ENCODE measurements at regions not wholly inside any gene's neighbourhood (a gene's known extent, or its start where the extent isn't known, plus 50 kb on each side); places are given as distances from the start of the nearest gene placed in this dataset.

GRCh38 chr12:127722611-127723010 lies 544.4 kb upstream of the TMEM132C start:
- no peak for TF ChIP-seq EP300 (IDR thresholded peaks at IDR 0.05)
- TF ChIP-seq POLR2A (IDR thresholded peaks at IDR 0.05) = no peak
- no peak for TF ChIP-seq POLR2AphosphoS5 (IDR thresholded peaks at IDR 0.05)
- TF ChIP-seq, protein P1, sequence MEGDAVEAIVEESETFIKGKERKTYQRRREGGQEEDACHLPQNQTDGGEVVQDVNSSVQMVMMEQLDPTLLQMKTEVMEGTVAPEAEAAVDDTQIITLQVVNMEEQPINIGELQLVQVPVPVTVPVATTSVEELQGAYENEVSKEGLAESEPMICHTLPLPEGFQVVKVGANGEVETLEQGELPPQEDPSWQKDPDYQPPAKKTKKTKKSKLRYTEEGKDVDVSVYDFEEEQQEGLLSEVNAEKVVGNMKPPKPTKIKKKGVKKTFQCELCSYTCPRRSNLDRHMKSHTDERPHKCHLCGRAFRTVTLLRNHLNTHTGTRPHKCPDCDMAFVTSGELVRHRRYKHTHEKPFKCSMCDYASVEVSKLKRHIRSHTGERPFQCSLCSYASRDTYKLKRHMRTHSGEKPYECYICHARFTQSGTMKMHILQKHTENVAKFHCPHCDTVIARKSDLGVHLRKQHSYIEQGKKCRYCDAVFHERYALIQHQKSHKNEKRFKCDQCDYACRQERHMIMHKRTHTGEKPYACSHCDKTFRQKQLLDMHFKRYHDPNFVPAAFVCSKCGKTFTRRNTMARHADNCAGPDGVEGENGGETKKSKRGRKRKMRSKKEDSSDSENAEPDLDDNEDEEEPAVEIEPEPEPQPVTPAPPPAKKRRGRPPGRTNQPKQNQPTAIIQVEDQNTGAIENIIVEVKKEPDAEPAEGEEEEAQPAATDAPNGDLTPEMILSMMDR (IDR thresholded peaks at IDR 0.05) = no peak
- H3K9me3 ChIP-seq = no peaks in the 10 kb centered on the region
- intact Hi-C loops (cut with DNase I; ENCODE audit: low total_unique reads) = no loop called here
- no peak overlapping the region for H3K27ac ChIP-seq
- no peaks in the 10 kb centered on the region for H3K36me3 ChIP-seq
- 67 to 83% (median 72%) methylated on average over 5 of the region's 5 CpGs for WGBS, 5 donors
- H3K27me3 ChIP-seq = no peaks in the 10 kb centered on the region
- peak in 1 of 2 donors; percentile 15 for DNase-seq
- H3K4me1 ChIP-seq = no peaks in the 10 kb centered on the region
- H3K4me3 ChIP-seq = no peak overlapping the region

DNA sequence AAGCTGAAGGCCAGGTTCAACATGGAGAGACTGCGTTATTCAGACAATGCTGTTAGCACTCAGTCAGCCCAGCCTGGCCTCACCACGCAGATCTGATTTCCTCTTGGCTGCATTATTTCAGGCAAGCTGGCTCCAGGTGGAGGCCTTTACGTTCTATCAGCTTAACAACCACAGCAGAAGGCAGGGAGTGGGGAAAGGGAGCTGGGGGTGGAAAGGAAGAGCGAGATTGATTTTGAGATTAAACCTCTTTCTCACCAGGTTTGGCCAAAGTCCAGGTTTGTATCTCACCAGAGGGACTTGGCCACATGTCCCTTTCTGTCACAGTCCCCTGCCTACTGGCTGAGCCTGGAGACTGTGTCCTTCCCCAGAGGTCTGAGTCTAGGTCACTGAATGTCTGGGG lies 543.7 kb upstream of the TMEM132C start:
- H3K9me3 ChIP-seq = no peaks in the 10 kb centered on the region
- no peak overlapping the region for H3K27ac ChIP-seq
- TF ChIP-seq POLR2AphosphoS5 (IDR thresholded peaks at IDR 0.05) (no peak), EP300 (IDR thresholded peaks at IDR 0.05) (no peak), POLR2A (IDR thresholded peaks at IDR 0.05) (no peak)
- TF ChIP-seq, protein P1 (IDR thresholded peaks at IDR 0.05) = no peak
- H3K36me3 ChIP-seq = no peaks in the 10 kb centered on the region
- H3K4me1 ChIP-seq = no peaks in the 10 kb centered on the region
- H3K27me3 ChIP-seq = no peaks in the 10 kb centered on the region
- peak in 1 of 2 donors; percentile 7 for DNase-seq
- H3K4me3 ChIP-seq = no peak overlapping the region
- 46 to 69% (median 49%) methylated on average over 4 of the region's 4 CpGs for WGBS, 5 donors
- intact Hi-C loops (cut with DNase I; ENCODE audit: low total_unique reads) = no loop called here

GRCh38 chr12:127726671-127727315 lies 540.2 kb upstream of the TMEM132C start:
- no peaks in the 10 kb centered on the region for H3K27me3 ChIP-seq
- no peak for DNase-seq
- H3K9me3 ChIP-seq = peaks cover 0 to 3% (median 0%) of the 10 kb centered on the region in 4 donors
- no peaks in the 10 kb centered on the region for H3K36me3 ChIP-seq
- no peaks in the 10 kb centered on the region for H3K4me1 ChIP-seq
- intact Hi-C loops (cut with DNase I; ENCODE audit: low total_unique reads) = no loop called here
- no peak overlapping the region for H3K4me3 ChIP-seq
- TF ChIP-seq POLR2AphosphoS5 (IDR thresholded peaks at IDR 0.05) (no peak), POLR2A (IDR thresholded peaks at IDR 0.05) (no peak), EP300 (IDR thresholded peaks at IDR 0.05) (no peak)
- TF ChIP-seq, protein P1 (IDR thresholded peaks at IDR 0.05) = no peak
- WGBS, 5 donors = 67 to 76% (median 73%) methylated on average over 9 of the region's 9 CpGs
- no peak overlapping the region for H3K27ac ChIP-seq

- no peak overlapping the region for H3K27ac ChIP-seq
- no peak for TF ChIP-seq POLR2AphosphoS5 (IDR thresholded peaks at IDR 0.05)
- TF ChIP-seq POLR2A (IDR thresholded peaks at IDR 0.05) = no peak
- TF ChIP-seq EP300 (IDR thresholded peaks at IDR 0.05) = no peak
- TF ChIP-seq, protein P1 (IDR thresholded peaks at IDR 0.05) = no peak
- WGBS, 5 donors = 41 to 54% (median 49%) methylated on average over 3 of the region's 3 CpGs
These were observed 538.7 kb upstream of the TMEM132C start for GRCh38 chr12:127728285-127728684.

More at GRCh38 chr12:127728285-127728684, 538.7 kb upstream of the TMEM132C start:
- H3K9me3 ChIP-seq = peaks cover 0 to 3% (median under 1%) of the 10 kb centered on the region in 4 donors
- H3K4me1 ChIP-seq = no peaks in the 10 kb centered on the region
- no peak overlapping the region for H3K4me3 ChIP-seq
- intact Hi-C loops (cut with DNase I; ENCODE audit: low total_unique reads) = no loop called here
- no peaks in the 10 kb centered on the region for H3K27me3 ChIP-seq
- H3K36me3 ChIP-seq = no peaks in the 10 kb centered on the region
- DNase-seq = peak in 1 of 2 donors; percentile 12

Data from stomach (tissue), 8 donors.